ENCODE measurements at regions not wholly inside any gene's neighbourhood (a gene's known extent, or its start where the extent isn't known, plus 50 kb on each side); places are given as distances from the start of the nearest gene placed in this dataset.

- H3K27ac ChIP-seq: no peak overlapping the region
- TF ChIP-seq CTCF (conservative IDR thresholded peaks at IDR 0.05): no peak
These were observed 201.7 kb downstream of the SPRY2 start for GRCh38 chr13:80139196-80139595.

GRCh38 chr13:80137994-80138393 is 202.9 kb downstream of the SPRY2 start:
- TF ChIP-seq CTCF (conservative IDR thresholded peaks at IDR 0.05): no peak
- H3K27ac ChIP-seq: no peak overlapping the region

GRCh38 chr13:80134346-80134745 is 206.6 kb downstream of the SPRY2 start:
- no peak for TF ChIP-seq CTCF (conservative IDR thresholded peaks at IDR 0.05)
- H3K27ac ChIP-seq: no peak overlapping the region

- no peak for TF ChIP-seq CTCF (conservative IDR thresholded peaks at IDR 0.05)
- H3K27ac ChIP-seq: no peak overlapping the region
These were observed 207.2 kb downstream of the SPRY2 start for GRCh38 chr13:80133631-80134261.

GRCh38 chr13:80132741-80133601 is 208.0 kb downstream of the SPRY2 start:
- no peak for TF ChIP-seq CTCF (conservative IDR thresholded peaks at IDR 0.05)
- no peak overlapping the region for H3K27ac ChIP-seq

- no peak overlapping the region for H3K27ac ChIP-seq
- no peak for TF ChIP-seq CTCF (conservative IDR thresholded peaks at IDR 0.05)
These were observed 209.7 kb downstream of the SPRY2 start for GRCh38 chr13:80131204-80131603.

- no peak overlapping the region for H3K27ac ChIP-seq
- no peak for TF ChIP-seq CTCF (conservative IDR thresholded peaks at IDR 0.05)
These were observed 214.4 kb downstream of the SPRY2 start for GRCh38 chr13:80126389-80127068.
